Ishikawa (cell line): ENCODE measurements at regions not wholly inside any gene's neighbourhood (a gene's known extent, or its start where the extent isn't known, plus 50 kb on each side); places are given as distances from the start of the nearest gene placed in this dataset.

ENCODE experiments used
- EGR1 ChIP-seq: IDR thresholded peaks from 2 replicates; pipeline ENCODE4 v1.6.1; 2012
- EP300 ChIP-seq: IDR thresholded peaks from 2 replicates; pipeline ENCODE4 v1.6.1; 2012; ENCODE audit warnings: borderline replicate concordance
- RAD21 ChIP-seq: IDR thresholded peaks from 2 replicates; pipeline ENCODE4 v1.6.1; 2012; ENCODE audit warnings: low read depth
- TCF12 ChIP-seq: IDR thresholded peaks from 2 replicates; pipeline ENCODE4 v1.6.1; 2012; ENCODE audit warnings: low read depth
- TEAD4 ChIP-seq: IDR thresholded peaks from 2 replicates; pipeline ENCODE4 v1.6.1; 2012
- YY1 ChIP-seq: IDR thresholded peaks from 2 replicates; pipeline ENCODE4 v1.6.1; 2012; ENCODE audit warnings: low read depth
- TF ChIP-seq, protein P1 (sequence below): IDR thresholded peaks from 2 replicates; pipeline ENCODE4 v1.6.1; 2012; ENCODE audit warnings: low read depth, mild to moderate bottlenecking

DNA sequence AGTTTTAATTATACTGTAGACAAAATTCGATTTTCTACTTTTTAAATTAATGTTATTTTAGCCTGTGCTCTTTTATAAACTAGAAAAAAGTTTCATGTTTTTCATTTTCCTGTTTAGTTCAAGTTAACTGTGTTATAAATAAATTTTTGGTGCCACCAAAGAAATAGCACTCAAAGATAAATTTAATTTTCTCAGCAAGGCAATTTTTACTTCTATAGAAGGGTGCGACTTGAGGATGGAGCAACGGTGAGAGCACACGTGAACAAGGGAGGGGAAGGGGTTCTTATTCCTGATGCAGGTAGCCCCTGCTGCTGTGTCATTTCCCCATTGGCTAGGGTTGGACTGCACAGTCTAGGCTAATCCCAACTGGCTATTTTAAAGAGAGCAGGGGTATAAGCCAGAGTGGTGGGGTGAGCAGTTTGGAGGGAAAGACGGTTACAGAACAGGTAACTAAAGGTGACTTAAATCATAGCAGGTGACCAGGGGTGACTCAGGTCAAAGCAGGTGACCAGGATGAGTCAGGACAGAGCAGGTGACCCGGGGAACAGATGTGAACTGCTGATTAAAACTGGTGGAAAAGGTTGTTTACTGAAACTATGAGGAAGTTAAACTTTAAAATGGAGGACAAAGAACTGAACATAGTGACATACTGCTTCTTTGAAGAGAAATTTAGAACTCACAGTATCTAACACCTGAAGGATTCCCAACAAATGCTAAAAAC lies 104.6 kb upstream of the GPBP1 start:
- TF ChIP-seq EP300 (no peak), RAD21 (no peak), EGR1 (no peak), YY1 (no peak), TCF12 (no peak), TEAD4 (no peak)
- TF ChIP-seq, protein P1, sequence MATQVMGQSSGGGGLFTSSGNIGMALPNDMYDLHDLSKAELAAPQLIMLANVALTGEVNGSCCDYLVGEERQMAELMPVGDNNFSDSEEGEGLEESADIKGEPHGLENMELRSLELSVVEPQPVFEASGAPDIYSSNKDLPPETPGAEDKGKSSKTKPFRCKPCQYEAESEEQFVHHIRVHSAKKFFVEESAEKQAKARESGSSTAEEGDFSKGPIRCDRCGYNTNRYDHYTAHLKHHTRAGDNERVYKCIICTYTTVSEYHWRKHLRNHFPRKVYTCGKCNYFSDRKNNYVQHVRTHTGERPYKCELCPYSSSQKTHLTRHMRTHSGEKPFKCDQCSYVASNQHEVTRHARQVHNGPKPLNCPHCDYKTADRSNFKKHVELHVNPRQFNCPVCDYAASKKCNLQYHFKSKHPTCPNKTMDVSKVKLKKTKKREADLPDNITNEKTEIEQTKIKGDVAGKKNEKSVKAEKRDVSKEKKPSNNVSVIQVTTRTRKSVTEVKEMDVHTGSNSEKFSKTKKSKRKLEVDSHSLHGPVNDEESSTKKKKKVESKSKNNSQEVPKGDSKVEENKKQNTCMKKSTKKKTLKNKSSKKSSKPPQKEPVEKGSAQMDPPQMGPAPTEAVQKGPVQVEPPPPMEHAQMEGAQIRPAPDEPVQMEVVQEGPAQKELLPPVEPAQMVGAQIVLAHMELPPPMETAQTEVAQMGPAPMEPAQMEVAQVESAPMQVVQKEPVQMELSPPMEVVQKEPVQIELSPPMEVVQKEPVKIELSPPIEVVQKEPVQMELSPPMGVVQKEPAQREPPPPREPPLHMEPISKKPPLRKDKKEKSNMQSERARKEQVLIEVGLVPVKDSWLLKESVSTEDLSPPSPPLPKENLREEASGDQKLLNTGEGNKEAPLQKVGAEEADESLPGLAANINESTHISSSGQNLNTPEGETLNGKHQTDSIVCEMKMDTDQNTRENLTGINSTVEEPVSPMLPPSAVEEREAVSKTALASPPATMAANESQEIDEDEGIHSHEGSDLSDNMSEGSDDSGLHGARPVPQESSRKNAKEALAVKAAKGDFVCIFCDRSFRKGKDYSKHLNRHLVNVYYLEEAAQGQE: no peak
